ENCODE measurements at regions not wholly inside any gene's neighbourhood (a gene's known extent, or its start where the extent isn't known, plus 50 kb on each side); places are given as distances from the start of the nearest gene placed in this dataset.
A peak's percentile ranks its signal among the peaks of the same experiment; 100 is the strongest.
"Not testable (repeated sequence)": the region's sequence is repeated elsewhere in the genome, so short reads cannot be mapped to it uniquely, and the experiment has no call there.

- Histone ChIP-seq H3K9me3 (ENCODE audit: control extremely low read depth in 1 of 5, control insufficient read depth in 4 of 5, insufficient read depth in 2 of 5, low read depth in 1 of 5, low read length in 4 of 5) (peaks cover 0 to 9% (median 0%) of the 10 kb centered on the region in 5 experiments), H3K27me3 (replicated peaks in 2 of 5; ENCODE audit: control insufficient read depth in 4 of 5, insufficient read depth in 5 of 5, low read length in 4 of 5) (no peaks in the 10 kb centered on the region), H3K27ac (ENCODE audit: insufficient read depth in 1 of 2, low read depth in 1 of 2, low read length in 2 of 2, poor library complexity in 1 of 2, severe bottlenecking in 2 of 2) (no peak overlapping the region), H3K36me3 (ENCODE audit: control insufficient read depth in 4 of 4, insufficient read depth in 4 of 4, low read length in 3 of 4) (no peaks in the 10 kb centered on the region), H3K4me3 (ENCODE audit: control insufficient read depth in 1 of 7, extremely low read depth in 1 of 7, insufficient read depth in 4 of 7, low read depth in 2 of 7, low read length in 6 of 7) (no peak overlapping the region), H3K4me1 (ENCODE audit: control extremely low read depth in 1 of 4, control insufficient read depth in 4 of 4, insufficient read depth in 4 of 4, low read length in 3 of 4) (no peaks in the 10 kb centered on the region)
- POLR2A ChIA-PET: interaction anchor here (0.7 kb wide), 1 partner anchor 59 kb away, joined by 5 read pairs; no protein-coding TSS in a partner anchor
- DNase-seq: no peak
- CTCF ChIA-PET: interaction anchor here (0.6 kb wide), 1 partner anchor 150 kb away, joined by 3 read pairs; no protein-coding TSS in a partner anchor
- no CpG with 5 or more reads among the region's 2 CpGs for WGBS (ENCODE audit: insufficient coverage)
Measured at GRCh38 chr2:195160963-195161362, 496.1 kb upstream of the SLC39A10 start.

GRCh38 chr2:195151711-195152110, 505.3 kb upstream of the SLC39A10 start:
- Histone ChIP-seq H3K36me3 (ENCODE audit: control insufficient read depth in 4 of 4, insufficient read depth in 4 of 4, low read length in 3 of 4) (no peaks in the 10 kb centered on the region), H3K27me3 (replicated peaks in 2 of 5; ENCODE audit: control insufficient read depth in 4 of 5, insufficient read depth in 5 of 5, low read length in 4 of 5) (no peaks in the 10 kb centered on the region), H3K9me3 (ENCODE audit: control extremely low read depth in 1 of 5, control insufficient read depth in 4 of 5, insufficient read depth in 2 of 5, low read depth in 1 of 5, low read length in 4 of 5) (peaks cover 0 to 5% (median 0%) of the 10 kb centered on the region in 5 experiments), H3K4me1 (ENCODE audit: control extremely low read depth in 1 of 4, control insufficient read depth in 4 of 4, insufficient read depth in 4 of 4, low read length in 3 of 4) (peaks cover 0 to 14% (median 4%) of the 10 kb centered on the region in 4 experiments), H3K4me3 (ENCODE audit: control insufficient read depth in 1 of 7, extremely low read depth in 1 of 7, insufficient read depth in 4 of 7, low read depth in 2 of 7, low read length in 6 of 7) (no peak overlapping the region), H3K27ac (ENCODE audit: insufficient read depth in 1 of 2, low read depth in 1 of 2, low read length in 2 of 2, poor library complexity in 1 of 2, severe bottlenecking in 2 of 2) (peak overlapping the region in 1 of 2 experiments; percentile 55)
- CTCF ChIA-PET: no interaction called here
- POLR2A ChIA-PET: interaction anchor here (0.6 to 0.7 kb wide), 2 partner anchors 11 to 678 kb away, joined by 3 read pairs; no protein-coding TSS in a partner anchor
- 0% methylated on average over 1 of the region's 2 CpGs for WGBS (ENCODE audit: insufficient coverage)
- DNase-seq: no peak

- Histone ChIP-seq H3K4me1 (ENCODE audit: control extremely low read depth in 1 of 4, control insufficient read depth in 4 of 4, insufficient read depth in 4 of 4, low read length in 3 of 4) (peaks cover 0 to 14% (median 4%) of the 10 kb centered on the region in 4 experiments), H3K9me3 (ENCODE audit: control extremely low read depth in 1 of 5, control insufficient read depth in 4 of 5, insufficient read depth in 2 of 5, low read depth in 1 of 5, low read length in 4 of 5) (peaks cover 0 to 5% (median 0%) of the 10 kb centered on the region in 5 experiments), H3K27ac (ENCODE audit: insufficient read depth in 1 of 2, low read depth in 1 of 2, low read length in 2 of 2, poor library complexity in 1 of 2, severe bottlenecking in 2 of 2) (no peak overlapping the region), H3K4me3 (ENCODE audit: control insufficient read depth in 1 of 7, extremely low read depth in 1 of 7, insufficient read depth in 4 of 7, low read depth in 2 of 7, low read length in 6 of 7) (no peak overlapping the region), H3K36me3 (ENCODE audit: control insufficient read depth in 4 of 4, insufficient read depth in 4 of 4, low read length in 3 of 4) (no peaks in the 10 kb centered on the region), H3K27me3 (replicated peaks in 2 of 5; ENCODE audit: control insufficient read depth in 4 of 5, insufficient read depth in 5 of 5, low read length in 4 of 5) (no peaks in the 10 kb centered on the region)
- WGBS (ENCODE audit: insufficient coverage): no CpG with 5 or more reads among the region's 2 CpGs
- CTCF ChIA-PET: no interaction called here
- no peak for DNase-seq
- POLR2A ChIA-PET: interaction anchor here (0.6 to 0.7 kb wide), 2 partner anchors 12 to 679 kb away, joined by 3 read pairs; no protein-coding TSS in a partner anchor
Measured at GRCh38 chr2:195150819-195151218, 506.2 kb upstream of the SLC39A10 start.

- H3K36me3 ChIP-seq (ENCODE audit: control insufficient read depth in 4 of 4, insufficient read depth in 4 of 4, low read length in 3 of 4): no peaks in the 10 kb centered on the region
- DNase-seq: no peak
- ChIA-PET POLR2A (no interaction called here), CTCF (no interaction called here)
- H3K4me3 ChIP-seq (ENCODE audit: control insufficient read depth in 1 of 7, extremely low read depth in 1 of 7, insufficient read depth in 4 of 7, low read depth in 2 of 7, low read length in 6 of 7): no peak overlapping the region
- peaks cover 0 to 12% (median 0%) of the 10 kb centered on the region in 5 experiments for H3K9me3 ChIP-seq (ENCODE audit: control extremely low read depth in 1 of 5, control insufficient read depth in 4 of 5, insufficient read depth in 2 of 5, low read depth in 1 of 5, low read length in 4 of 5)
- H3K27ac ChIP-seq (ENCODE audit: insufficient read depth in 1 of 2, low read depth in 1 of 2, low read length in 2 of 2, poor library complexity in 1 of 2, severe bottlenecking in 2 of 2): no peak overlapping the region
- H3K4me1 ChIP-seq (ENCODE audit: control extremely low read depth in 1 of 4, control insufficient read depth in 4 of 4, insufficient read depth in 4 of 4, low read length in 3 of 4): peaks cover 0 to 14% (median 4%) of the 10 kb centered on the region in 4 experiments
- 100% methylated on average over 1 of the region's 5 CpGs for WGBS (ENCODE audit: insufficient coverage)
- no peaks in the 10 kb centered on the region for H3K27me3 ChIP-seq (replicated peaks in 2 of 5; ENCODE audit: control insufficient read depth in 4 of 5, insufficient read depth in 5 of 5, low read length in 4 of 5)
Measured at GRCh38 chr2:195148004-195148403, 509.0 kb upstream of the SLC39A10 start.

- POLR2A ChIA-PET: interaction anchor here (0.5 kb wide), 1 partner anchor 11 kb away, joined by 4 read pairs; no protein-coding TSS in a partner anchor
- CTCF ChIA-PET: no interaction called here
- WGBS (ENCODE audit: insufficient coverage): 100% methylated on average over 2 of the region's 4 CpGs
Measured at GRCh38 chr2:195146761-195147541, 510.1 kb upstream of the SLC39A10 start.

GRCh38 chr2:195138435-195138834, 518.6 kb upstream of the SLC39A10 start:
- H3K9me3 ChIP-seq (ENCODE audit: control extremely low read depth in 1 of 5, control insufficient read depth in 4 of 5, insufficient read depth in 2 of 5, low read depth in 1 of 5, low read length in 4 of 5): peaks cover 0 to 7% (median 0%) of the 10 kb centered on the region in 5 experiments
- 100% methylated on average over 4 of the region's 7 CpGs for WGBS (ENCODE audit: insufficient coverage)
- POLR2A ChIA-PET: no interaction called here
- no peak overlapping the region for H3K27ac ChIP-seq (ENCODE audit: insufficient read depth in 1 of 2, low read depth in 1 of 2, low read length in 2 of 2, poor library complexity in 1 of 2, severe bottlenecking in 2 of 2)
- no peak for DNase-seq
- no peaks in the 10 kb centered on the region for H3K36me3 ChIP-seq (ENCODE audit: control insufficient read depth in 4 of 4, insufficient read depth in 4 of 4, low read length in 3 of 4)
- CTCF ChIA-PET: no interaction called here
- H3K4me1 ChIP-seq (ENCODE audit: control extremely low read depth in 1 of 4, control insufficient read depth in 4 of 4, insufficient read depth in 4 of 4, low read length in 3 of 4): no peaks in the 10 kb centered on the region
- H3K4me3 ChIP-seq (ENCODE audit: control insufficient read depth in 1 of 7, extremely low read depth in 1 of 7, insufficient read depth in 4 of 7, low read depth in 2 of 7, low read length in 6 of 7): no peak overlapping the region
- H3K27me3 ChIP-seq (replicated peaks in 2 of 5; ENCODE audit: control insufficient read depth in 4 of 5, insufficient read depth in 5 of 5, low read length in 4 of 5): no peaks in the 10 kb centered on the region

More at GRCh38 chr2:195146761-195147541, 510.1 kb upstream of the SLC39A10 start:
- H3K4me3 ChIP-seq (ENCODE audit: control insufficient read depth in 1 of 7, extremely low read depth in 1 of 7, insufficient read depth in 4 of 7, low read depth in 2 of 7, low read length in 6 of 7): no peak overlapping the region
- no peak overlapping the region for H3K27ac ChIP-seq (ENCODE audit: insufficient read depth in 1 of 2, low read depth in 1 of 2, low read length in 2 of 2, poor library complexity in 1 of 2, severe bottlenecking in 2 of 2)
- H3K9me3 ChIP-seq (ENCODE audit: control extremely low read depth in 1 of 5, control insufficient read depth in 4 of 5, insufficient read depth in 2 of 5, low read depth in 1 of 5, low read length in 4 of 5): peaks cover 0 to 14% (median 0%) of the 10 kb centered on the region in 5 experiments
- no peaks in the 10 kb centered on the region for H3K36me3 ChIP-seq (ENCODE audit: control insufficient read depth in 4 of 4, insufficient read depth in 4 of 4, low read length in 3 of 4)
- DNase-seq: no peak
- peaks cover 0 to 12% (median 4%) of the 10 kb centered on the region in 4 experiments for H3K4me1 ChIP-seq (ENCODE audit: control extremely low read depth in 1 of 4, control insufficient read depth in 4 of 4, insufficient read depth in 4 of 4, low read length in 3 of 4)
- H3K27me3 ChIP-seq (replicated peaks in 2 of 5; ENCODE audit: control insufficient read depth in 4 of 5, insufficient read depth in 5 of 5, low read length in 4 of 5): no peaks in the 10 kb centered on the region

- 100% methylated on average over 3 of the region's 3 CpGs for WGBS (ENCODE audit: insufficient coverage)
- POLR2A ChIA-PET; H3K4me3 ChIP-seq (ENCODE audit: control insufficient read depth in 1 of 7, extremely low read depth in 1 of 7, insufficient read depth in 4 of 7, low read depth in 2 of 7, low read length in 6 of 7); H3K36me3 ChIP-seq (ENCODE audit: control insufficient read depth in 4 of 4, insufficient read depth in 4 of 4, low read length in 3 of 4); H3K27ac ChIP-seq (ENCODE audit: insufficient read depth in 1 of 2, low read depth in 1 of 2, low read length in 2 of 2, poor library complexity in 1 of 2, severe bottlenecking in 2 of 2); H3K9me3 ChIP-seq (ENCODE audit: control extremely low read depth in 1 of 5, control insufficient read depth in 4 of 5, insufficient read depth in 2 of 5, low read depth in 1 of 5, low read length in 4 of 5); CTCF ChIA-PET; DNase-seq; H3K4me1 ChIP-seq (ENCODE audit: control extremely low read depth in 1 of 4, control insufficient read depth in 4 of 4, insufficient read depth in 4 of 4, low read length in 3 of 4); H3K27me3 ChIP-seq (replicated peaks in 2 of 5; ENCODE audit: control insufficient read depth in 4 of 5, insufficient read depth in 5 of 5, low read length in 4 of 5): not testable (repeated sequence)
Measured at GRCh38 chr2:195125889-195126288, 531.1 kb upstream of the SLC39A10 start.

All from common myeloid progenitor, CD34-positive (primary cell).